OCI-LY7 (cell line): ENCODE measurements at regions not wholly inside any gene's neighbourhood (a gene's known extent, or its start where the extent isn't known, plus 50 kb on each side); places are given as distances from the start of the nearest gene placed in this dataset.

Experiments
- CTCF ChIP-seq: fragments of 200-600 bp; sonication (generic); conservative IDR thresholded peaks from 2 replicates; pipeline ENCODE4 v1.5.1; 2014; ENCODE audit warnings: mild to moderate bottlenecking, antibody characterized with exemption, low read length, moderate library complexity, mixed read lengths
- EZH2phosphoT487 ChIP-seq: fragments of 200-600 bp; sonication (generic); IDR thresholded peaks from 2 replicates; pipeline ENCODE4 v1.6.1; 2018; ENCODE audit warnings: low read depth, borderline replicate concordance, mild to moderate bottlenecking, mixed run types, antibody characterized with exemption, low read length, moderate library complexity, mixed read lengths

- TF ChIP-seq CTCF: no peak
- TF ChIP-seq EZH2phosphoT487: no peak
These were observed 1202.2 kb downstream of the TMEM121 start for GRCh38 chr14:106728611-106729010.
